GM12878 (cell line): ENCODE measurements at regions not wholly inside any gene's neighbourhood (a gene's known extent, or its start where the extent isn't known, plus 50 kb on each side); places are given as distances from the start of the nearest gene placed in this dataset.
A peak's percentile ranks its signal among the peaks of the same experiment; 100 is the strongest.

Source experiments
- ATAC-seq: fragments of 200-7000 bp; cut with Tn5 transposase; 3 replicates; pipeline ENCODE4 v1.9.1; 2020; ENCODE audit warnings: mild to moderate bottlenecking, moderate library complexity
- BruUV-seq: library from RNA; stranded (reverse); fragments of 400-500 nt; replicated peaks from 2 replicates; lab custom pipeline; 2021; lab: Mats Ljungman, UMichigan
- CTCF ChIA-PET: fragments of 300-600 bp; sonication (Branson Sonifier 250); formaldehyde crosslinking; extraction: SDS; loops from one replicate; lab custom pipeline; 2021; ENCODE audit warnings: inconsistent platforms; lab: Yijun Ruan, JAX
- POLR2A ChIA-PET: fragments of 350-600 bp; formaldehyde crosslinking; extraction: SDS; loops from one replicate; lab custom pipeline; 2021; ENCODE audit warnings: inconsistent platforms; lab: Charles Lee
- RAD21 ChIA-PET: fragments of 300-600 bp; sonication (Branson Sonifier 250); formaldehyde crosslinking; loops from one replicate; lab custom pipeline; 2023; ENCODE audit warnings: antibody characterized with exemption; ENCODE audit not compliant: unreplicated experiment; lab: Charles Lee
- SMC1A ChIA-PET: fragments of 300-600 bp; sonication (Branson Sonifier 250); formaldehyde crosslinking; loops from one replicate; lab custom pipeline; 2023; ENCODE audit not compliant: unreplicated experiment, uncharacterized antibody; lab: Charles Lee
- DNase-seq: peaks from one replicate; pipeline ENCODE4 v3.0.0-alpha.2; 2011; ENCODE audit warnings: low read depth, low spot score
- FAIRE-seq: peaks from 3 replicates; lab custom pipeline; 2011; peaks lifted over from hg19 to GRCh38; lab: Jason Lieb, UNC
- H2AFZ ChIP-seq: 2 replicates; pipeline ENCODE4 v1.6.0; 2011; ENCODE audit warnings: low read depth, low read length, control low read depth; ENCODE audit not compliant: control insufficient read depth
- H3K27ac ChIP-seq: 2 replicates; pipeline ENCODE4 v1.5.1; 2011; ENCODE audit warnings: control low read depth; ENCODE audit not compliant: control insufficient read depth, insufficient read depth
- H3K27me3 ChIP-seq, 2 experiments: replicated peaks in 1 of 2; 2 replicates each; pipeline versions ENCODE4 v1.6.0 to v1.6.1; 2011; ENCODE audit warnings: low read length in 1 of 2; ENCODE audit not compliant: control insufficient read depth in 2 of 2, insufficient read depth in 2 of 2
- H3K36me3 ChIP-seq, 2 experiments: 2 replicates each; pipeline ENCODE4 v1.5.1; 2011; ENCODE audit warnings: low read length in 1 of 2; ENCODE audit not compliant: control insufficient read depth in 2 of 2, insufficient read depth in 2 of 2
- H3K4me1 ChIP-seq: 2 replicates; pipeline ENCODE4 v1.6.1; 2011; ENCODE audit warnings: mild to moderate bottlenecking, low read length, moderate library complexity, mixed read lengths; ENCODE audit not compliant: control insufficient read depth, insufficient read depth
- H3K4me2 ChIP-seq: 2 replicates; pipeline ENCODE4 v1.6.0; 2011; ENCODE audit warnings: control low read depth; ENCODE audit not compliant: control insufficient read depth, insufficient read depth
- H3K4me3 ChIP-seq: fragments of 200-600 bp; sonication (generic); 2 replicates; pipeline ENCODE4 v1.5.1; 2016
- H3K79me2 ChIP-seq: 2 replicates; pipeline ENCODE4 v1.6.0; 2011; ENCODE audit warnings: low read length; ENCODE audit not compliant: control insufficient read depth, insufficient read depth
- H3K9ac ChIP-seq: 2 replicates; pipeline ENCODE4 v1.8.0; 2011; ENCODE audit warnings: low read length, control low read depth, mixed read lengths; ENCODE audit not compliant: control insufficient read depth, insufficient read depth
- H3K9me3 ChIP-seq: replicated peaks from 3 replicates; pipeline ENCODE4 v1.5.1; 2011; ENCODE audit warnings: mild to moderate bottlenecking, low read length; ENCODE audit not compliant: control insufficient read depth, insufficient read depth
- H4K20me1 ChIP-seq: 2 replicates; pipeline ENCODE4 v1.6.0; 2011; ENCODE audit not compliant: control insufficient read depth, insufficient read depth
- ATF7 ChIP-seq: fragments of 450-650 bp; IDR thresholded peaks from 2 replicates; pipeline ENCODE4 v1.6.1; 2016; ENCODE audit warnings: low read depth, mild to moderate bottlenecking
- NFIC ChIP-seq: IDR thresholded peaks from 2 replicates; pipeline ENCODE4 v1.6.1; 2012; ENCODE audit warnings: low read depth, mild to moderate bottlenecking, inconsistent platforms, low read length, moderate library complexity
- RUNX3 ChIP-seq: IDR thresholded peaks from 2 replicates; pipeline ENCODE4 v1.6.1; 2012; ENCODE audit warnings: low read length, inconsistent platforms
- SPI1 ChIP-seq: IDR thresholded peaks from 2 replicates; pipeline ENCODE4 v1.6.1; 2011; ENCODE audit warnings: low read depth, mild to moderate bottlenecking, low read length, moderate library complexity, borderline replicate concordance; ENCODE audit not compliant: insufficient read depth
- SREBF1 ChIP-seq: IDR thresholded peaks from 2 replicates; pipeline ENCODE4 v1.6.1; 2012; ENCODE audit warnings: mild to moderate bottlenecking, low read length
- in situ Hi-C: fragments of 300-500 bp; cut with MboI; formaldehyde crosslinking; loops from 9 replicates; pipeline ENCODE4 v1.14.3; 2018; ENCODE audit warnings: mixed read lengths
- intact Hi-C: fragments of 100-400 bp; cut with micrococcal nuclease; formaldehyde crosslinking; loops from one replicate; pipeline ENCODE4 v1.14.2; 2022; ENCODE audit not compliant: unreplicated experiment
- TF ChIP-seq, protein P1 (sequence below): fragments of 450-650 bp; IDR thresholded peaks from 2 replicates; pipeline ENCODE4 v1.6.1; 2018; ENCODE audit warnings: borderline replicate concordance, mild to moderate bottlenecking; ENCODE audit not compliant: partially characterized antibody

DNA sequence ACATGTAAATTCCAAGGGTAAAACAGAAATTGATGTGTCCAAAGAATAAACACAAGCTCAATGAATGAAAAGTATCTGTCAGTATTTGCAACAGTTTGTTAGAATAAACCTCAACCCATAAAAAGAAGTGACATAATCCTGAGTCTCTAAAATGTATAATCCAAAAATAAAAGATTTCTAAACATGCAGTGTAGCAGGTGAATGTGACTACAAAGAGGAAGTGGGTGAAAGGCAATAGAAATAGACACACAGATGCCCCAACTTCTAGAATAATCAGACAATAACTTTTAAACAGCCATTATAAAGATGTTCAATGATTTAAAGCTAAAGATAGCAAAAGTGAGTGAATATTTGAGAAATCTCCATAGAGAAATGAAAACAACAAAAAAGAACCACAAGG, 1009.2 kb upstream of the GJE1 start (continued):
- TF ChIP-seq, protein P1, sequence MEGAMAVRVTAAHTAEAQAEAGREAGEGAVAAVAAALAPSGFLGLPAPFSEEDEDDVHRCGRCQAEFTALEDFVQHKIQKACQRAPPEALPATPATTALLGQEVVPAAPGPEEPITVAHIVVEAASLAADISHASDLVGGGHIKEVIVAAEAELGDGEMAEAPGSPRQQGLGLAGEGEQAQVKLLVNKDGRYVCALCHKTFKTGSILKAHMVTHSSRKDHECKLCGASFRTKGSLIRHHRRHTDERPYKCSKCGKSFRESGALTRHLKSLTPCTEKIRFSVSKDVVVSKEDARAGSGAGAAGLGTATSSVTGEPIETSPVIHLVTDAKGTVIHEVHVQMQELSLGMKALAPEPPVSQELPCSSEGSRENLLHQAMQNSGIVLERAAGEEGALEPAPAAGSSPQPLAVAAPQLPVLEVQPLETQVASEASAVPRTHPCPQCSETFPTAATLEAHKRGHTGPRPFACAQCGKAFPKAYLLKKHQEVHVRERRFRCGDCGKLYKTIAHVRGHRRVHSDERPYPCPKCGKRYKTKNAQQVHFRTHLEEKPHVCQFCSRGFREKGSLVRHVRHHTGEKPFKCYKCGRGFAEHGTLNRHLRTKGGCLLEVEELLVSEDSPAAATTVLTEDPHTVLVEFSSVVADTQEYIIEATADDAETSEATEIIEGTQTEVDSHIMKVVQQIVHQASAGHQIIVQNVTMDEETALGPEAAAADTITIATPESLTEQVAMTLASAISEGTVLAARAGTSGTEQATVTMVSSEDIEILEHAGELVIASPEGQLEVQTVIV, result no peak
- TF ChIP-seq ATF7 (peak; percentile 40; the same call in 1 of the 2 replicates), NFIC (0 out of 2 replicates have a peak, but pooled peaks have one; percentile 39), SPI1 (peak; percentile 72), RUNX3 (peak; percentile 10; the same call in 1 of the 2 replicates)

DNA sequence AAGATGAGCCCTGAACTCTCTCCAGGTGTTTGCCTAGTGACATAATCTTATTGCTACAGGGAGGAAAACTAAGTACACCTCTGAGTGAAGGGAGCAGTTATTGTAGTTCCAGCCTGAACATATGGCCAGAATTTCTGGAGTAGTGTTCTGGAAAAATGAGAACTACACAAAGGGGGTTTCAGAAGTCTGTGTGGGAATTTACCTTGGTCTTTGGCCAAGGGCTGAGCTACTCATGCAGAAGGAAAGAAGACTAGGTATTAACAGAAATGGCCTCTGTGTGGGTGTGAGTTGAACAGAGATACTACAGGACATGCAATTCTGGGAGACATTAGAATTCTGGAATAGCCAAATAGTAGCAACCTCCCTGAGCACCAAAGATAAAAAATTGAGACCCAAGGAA, 1009.7 kb upstream of the GJE1 start:
- Histone ChIP-seq H3K27me3 (no peaks in the 10 kb centered on the region), H3K4me1 (no peaks in the 10 kb centered on the region), H3K79me2 (no peaks in the 10 kb centered on the region), H3K27ac (no peak overlapping the region), H3K4me2 (no peak overlapping the region), H4K20me1 (no peaks in the 10 kb centered on the region)
- BruUV-seq, result no TSS peak
- ATAC-seq, result peak; percentile 54
- RAD21 ChIA-PET, result no interaction called here
- TF ChIP-seq NFIC, result peak; percentile 15; the same call in 1 of the 2 replicates
- no peak for TF ChIP-seq SREBF1
- TF ChIP-seq, all 136 proteins: peak for 1
- SMC1A ChIA-PET, result interaction anchor here (1.2 to 1.3 kb wide), 2 partner anchors 9 to 12 kb away, joined by 3 read pairs; no protein-coding TSS in a partner anchor
- H2AFZ ChIP-seq, result no peak overlapping the region
- no peak overlapping the region for H3K4me3 ChIP-seq
- H3K9me3 ChIP-seq, result no peaks in the 10 kb centered on the region
- DNase-seq, result no peak
- in situ Hi-C loops (no loop called here), intact Hi-C loops (no loop called here)
- no peaks in the 10 kb centered on the region for H3K36me3 ChIP-seq
- FAIRE-seq, result no peak
- POLR2A ChIA-PET, result no interaction called here
- H3K9ac ChIP-seq, result no peak overlapping the region
- CTCF ChIA-PET, result interaction anchor here (0.6 kb wide), 1 partner anchor 353 kb away, joined by 3 read pairs; no protein-coding TSS in a partner anchor
